Osteoblast (primary cell): ENCODE measurements at regions not wholly inside any gene's neighbourhood (a gene's known extent, or its start where the extent isn't known, plus 50 kb on each side); places are given as distances from the start of the nearest gene placed in this dataset.

Source experiments
- DNase-seq: peaks from one replicate; pipeline ENCODE4 v3.0.0; 2011; ENCODE audit warnings: low spot score, mixed read lengths; ENCODE audit not compliant: insufficient read length; ENCODE audit errors: missing footprints
- H2AFZ ChIP-seq: 2 replicates; pipeline ENCODE4 v1.6.0; 2011; ENCODE audit warnings: mild to moderate bottlenecking, low read length
- H3K27ac ChIP-seq: 2 replicates; pipeline ENCODE4 v1.5.1; 2011; ENCODE audit warnings: mild to moderate bottlenecking, low read depth, low read length, moderate library complexity
- H3K27me3 ChIP-seq: 2 replicates; pipeline ENCODE4 v1.6.0; 2012; ENCODE audit warnings: mild to moderate bottlenecking, control low read depth, inconsistent platforms, low read length, moderate library complexity; ENCODE audit not compliant: insufficient read depth
- H3K36me3 ChIP-seq: 2 replicates; pipeline ENCODE4 v1.5.1; 2011; ENCODE audit warnings: mild to moderate bottlenecking, low read length, control low read depth, moderate library complexity; ENCODE audit not compliant: insufficient read depth
- H3K4me1 ChIP-seq: 2 replicates; pipeline ENCODE4 v1.5.1; 2011; ENCODE audit warnings: mild to moderate bottlenecking, low read length, control low read depth, moderate library complexity; ENCODE audit not compliant: insufficient read depth
- H3K4me2 ChIP-seq: 2 replicates; pipeline ENCODE4 v1.6.0; 2011; ENCODE audit warnings: mild to moderate bottlenecking, low read length; ENCODE audit not compliant: insufficient read depth
- H3K4me3 ChIP-seq: fragments of 200-600 bp; sonication (generic); 3 replicates; pipeline ENCODE4 v1.5.1; 2012; ENCODE audit warnings: mild to moderate bottlenecking, low read length, inconsistent platforms; ENCODE audit not compliant: insufficient read depth
- H3K79me2 ChIP-seq: 2 replicates; pipeline ENCODE4 v1.6.0; 2012; ENCODE audit warnings: mild to moderate bottlenecking, low read length, control low read depth, inconsistent platforms; ENCODE audit not compliant: insufficient read depth
- H3K9me3 ChIP-seq: 2 replicates; pipeline ENCODE4 v1.5.1; 2011; ENCODE audit warnings: low read depth, low read length, control low read depth
- H4K20me1 ChIP-seq: 2 replicates; pipeline ENCODE4 v1.6.0; 2012; ENCODE audit warnings: mild to moderate bottlenecking, low read length, control low read depth; ENCODE audit not compliant: insufficient read depth
- TF ChIP-seq, protein P1 (sequence below): IDR thresholded peaks from 2 replicates; pipeline ENCODE4 v1.5.1; 2011; ENCODE audit warnings: mild to moderate bottlenecking, low read depth, low read length, moderate library complexity; ENCODE audit errors: extremely low read depth

DNA sequence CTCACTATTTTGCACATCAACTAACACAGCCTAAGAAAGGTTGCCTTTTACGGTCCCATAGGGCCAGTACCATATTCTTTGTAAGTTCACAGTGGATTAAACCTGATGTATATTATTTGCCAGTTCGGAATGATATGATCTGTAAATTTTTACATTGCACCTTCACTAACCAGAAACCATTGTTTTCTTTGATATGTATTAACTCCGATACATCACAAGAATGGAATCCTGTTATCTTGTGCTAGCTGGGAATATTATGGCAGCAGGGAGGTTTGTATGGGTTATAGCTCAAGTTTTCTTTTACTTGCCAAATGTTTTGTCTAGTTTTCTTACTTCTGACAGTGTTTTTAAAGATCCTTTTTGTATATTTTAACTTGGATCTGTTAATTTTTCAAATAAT is 51.4 kb upstream of the S1PR1 start:
- H3K79me2 ChIP-seq = no peaks in the 10 kb centered on the region
- DNase-seq = peak; percentile 71
- H2AFZ ChIP-seq = no peak overlapping the region
- H3K27me3 ChIP-seq = no peaks in the 10 kb centered on the region
- H4K20me1 ChIP-seq = no peaks in the 10 kb centered on the region
- no peak overlapping the region for H3K4me2 ChIP-seq
- TF ChIP-seq, protein P1, sequence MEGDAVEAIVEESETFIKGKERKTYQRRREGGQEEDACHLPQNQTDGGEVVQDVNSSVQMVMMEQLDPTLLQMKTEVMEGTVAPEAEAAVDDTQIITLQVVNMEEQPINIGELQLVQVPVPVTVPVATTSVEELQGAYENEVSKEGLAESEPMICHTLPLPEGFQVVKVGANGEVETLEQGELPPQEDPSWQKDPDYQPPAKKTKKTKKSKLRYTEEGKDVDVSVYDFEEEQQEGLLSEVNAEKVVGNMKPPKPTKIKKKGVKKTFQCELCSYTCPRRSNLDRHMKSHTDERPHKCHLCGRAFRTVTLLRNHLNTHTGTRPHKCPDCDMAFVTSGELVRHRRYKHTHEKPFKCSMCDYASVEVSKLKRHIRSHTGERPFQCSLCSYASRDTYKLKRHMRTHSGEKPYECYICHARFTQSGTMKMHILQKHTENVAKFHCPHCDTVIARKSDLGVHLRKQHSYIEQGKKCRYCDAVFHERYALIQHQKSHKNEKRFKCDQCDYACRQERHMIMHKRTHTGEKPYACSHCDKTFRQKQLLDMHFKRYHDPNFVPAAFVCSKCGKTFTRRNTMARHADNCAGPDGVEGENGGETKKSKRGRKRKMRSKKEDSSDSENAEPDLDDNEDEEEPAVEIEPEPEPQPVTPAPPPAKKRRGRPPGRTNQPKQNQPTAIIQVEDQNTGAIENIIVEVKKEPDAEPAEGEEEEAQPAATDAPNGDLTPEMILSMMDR = no peak
- no peak overlapping the region for H3K4me3 ChIP-seq
- H3K27ac ChIP-seq = peak overlapping the region; percentile 34
- H3K36me3 ChIP-seq = no peaks in the 10 kb centered on the region
- H3K9me3 ChIP-seq = no peaks in the 10 kb centered on the region
- H3K4me1 ChIP-seq = peaks cover 13% of the 10 kb centered on the region

GRCh38 chr1:101183388-101183699 is 53.5 kb upstream of the S1PR1 start:
- Histone ChIP-seq H3K79me2 (no peaks in the 10 kb centered on the region), H2AFZ (peak overlapping the region; percentile 36), H3K4me2 (peak overlapping the region; percentile 34), H3K36me3 (no peaks in the 10 kb centered on the region), H4K20me1 (no peaks in the 10 kb centered on the region), H3K27me3 (no peaks in the 10 kb centered on the region), H3K9me3 (no peaks in the 10 kb centered on the region), H3K4me1 (peaks cover 13% of the 10 kb centered on the region), H3K4me3 (no peak overlapping the region), H3K27ac (no peak overlapping the region)
- no peak for DNase-seq
- TF ChIP-seq, protein P1 = no peak

- Histone ChIP-seq H3K27ac (no peak overlapping the region), H2AFZ (peak overlapping the region; percentile 36), H3K4me3 (no peak overlapping the region), H4K20me1 (no peaks in the 10 kb centered on the region), H3K9me3 (no peaks in the 10 kb centered on the region), H3K79me2 (no peaks in the 10 kb centered on the region), H3K4me2 (peak overlapping the region; percentile 34), H3K27me3 (no peaks in the 10 kb centered on the region), H3K4me1 (peaks cover 13% of the 10 kb centered on the region), H3K36me3 (no peaks in the 10 kb centered on the region)
- TF ChIP-seq, protein P1 = no peak
- DNase-seq = no peak
These were observed 54.0 kb upstream of the S1PR1 start for GRCh38 chr1:101182627-101183387.

- H2AFZ ChIP-seq = no peak overlapping the region
- no peaks in the 10 kb centered on the region for H3K79me2 ChIP-seq
- TF ChIP-seq, protein P1 = no peak
- H3K27me3 ChIP-seq = no peaks in the 10 kb centered on the region
- H3K36me3 ChIP-seq = no peaks in the 10 kb centered on the region
- H4K20me1 ChIP-seq = no peaks in the 10 kb centered on the region
- DNase-seq = no peak
- no peak overlapping the region for H3K4me3 ChIP-seq
- no peaks in the 10 kb centered on the region for H3K9me3 ChIP-seq
- H3K27ac ChIP-seq = no peak overlapping the region
- no peak overlapping the region for H3K4me2 ChIP-seq
- peaks cover 7% of the 10 kb centered on the region for H3K4me1 ChIP-seq
These were observed 54.9 kb upstream of the S1PR1 start for GRCh38 chr1:101181930-101182329.
